NCI-H82 treated with DMSO at 0.1 percent for 48 hours (cell line): ENCODE measurements at regions not wholly inside any gene's neighbourhood (a gene's known extent, or its start where the extent isn't known, plus 50 kb on each side); places are given as distances from the start of the nearest gene placed in this dataset.

ENCODE experiments used
- DNase-seq: peaks from one replicate; lab custom pipeline; 2025; ENCODE audit not compliant: unreplicated experiment; lab: John Stamatoyannopoulos, UW

- no peak for DNase-seq
These were observed 754.5 kb upstream of the LRRN3 start for GRCh38 chr7:110336423-110336822.

DNA sequence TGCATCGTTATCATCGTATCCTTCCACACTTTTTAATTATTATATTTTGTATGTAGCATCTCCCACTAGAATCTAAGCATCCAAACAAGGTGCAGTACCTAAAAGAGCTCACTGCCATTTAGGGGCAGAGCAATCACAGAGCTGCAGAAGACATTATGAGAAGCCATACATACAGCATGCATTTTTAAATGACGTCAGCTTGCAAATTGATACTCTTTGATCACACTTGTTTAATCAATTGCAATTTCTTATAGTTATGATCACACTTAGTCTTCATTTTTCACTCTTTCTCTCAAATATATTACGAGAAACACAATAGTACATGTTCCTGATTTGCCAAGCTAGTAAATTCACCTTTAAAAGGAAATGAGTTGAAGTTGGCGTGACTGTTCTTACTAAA lies 753.3 kb upstream of the LRRN3 start:
- DNase-seq: no peak

DNA sequence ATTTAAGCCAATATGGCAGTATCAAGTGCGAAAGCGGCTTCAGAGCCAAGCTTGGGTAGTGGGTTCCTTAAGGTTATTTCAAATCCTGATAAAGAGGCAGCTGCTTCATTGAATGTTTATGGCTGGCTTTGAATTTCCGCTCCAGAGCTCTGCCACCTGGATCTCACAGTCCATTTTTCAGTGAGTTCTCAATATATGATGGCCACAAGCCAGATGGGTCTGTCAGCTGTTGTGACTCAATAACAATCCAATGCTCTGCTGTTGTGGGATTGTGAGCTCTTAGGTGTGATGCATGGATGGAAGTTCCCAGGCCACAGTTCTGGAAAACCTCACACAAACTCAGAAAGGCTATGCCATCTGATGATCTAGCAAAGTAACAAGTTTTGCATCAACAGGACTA lies 743.8 kb upstream of the LRRN3 start:
- DNase-seq: no peak

DNA sequence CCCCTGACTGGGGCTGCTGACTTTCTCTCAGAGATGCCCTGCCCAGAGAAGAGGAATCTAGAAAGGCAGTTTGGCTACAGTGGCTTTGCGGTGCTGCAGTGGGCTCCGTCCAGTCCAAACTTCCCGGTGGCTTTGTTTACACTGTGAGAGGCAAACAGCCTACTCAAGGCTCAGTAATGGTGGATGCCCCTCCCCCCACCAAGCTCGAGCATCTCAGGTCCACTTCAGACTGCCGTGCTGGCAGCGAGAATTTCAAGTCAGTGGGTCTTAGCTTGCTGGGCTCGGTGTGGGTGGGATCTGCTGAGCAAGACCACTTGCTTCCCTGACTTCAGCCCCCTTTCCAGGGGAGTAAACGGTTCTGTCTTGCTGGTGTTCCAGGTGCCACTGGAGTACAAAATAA lies 734.5 kb upstream of the LRRN3 start:
- no peak for DNase-seq

DNA sequence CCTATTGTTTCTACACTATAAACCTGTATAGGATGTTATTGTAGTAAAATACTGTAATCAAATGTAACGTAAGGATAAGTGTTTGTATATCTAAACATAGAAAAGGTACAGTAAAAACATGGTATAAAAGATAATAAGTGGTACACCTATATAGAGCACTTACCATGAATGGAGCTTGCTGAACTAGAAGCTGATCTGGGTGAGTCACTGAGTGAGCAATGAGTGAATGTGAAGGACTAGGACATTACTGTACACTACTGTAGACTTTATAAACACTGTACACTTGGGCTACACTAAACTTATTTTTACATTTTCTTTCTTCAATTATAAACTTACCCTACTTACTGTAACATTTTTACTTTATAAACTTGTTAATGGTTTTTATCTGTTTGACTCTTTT lies 732.9 kb upstream of the LRRN3 start:
- DNase-seq: no peak

DNA sequence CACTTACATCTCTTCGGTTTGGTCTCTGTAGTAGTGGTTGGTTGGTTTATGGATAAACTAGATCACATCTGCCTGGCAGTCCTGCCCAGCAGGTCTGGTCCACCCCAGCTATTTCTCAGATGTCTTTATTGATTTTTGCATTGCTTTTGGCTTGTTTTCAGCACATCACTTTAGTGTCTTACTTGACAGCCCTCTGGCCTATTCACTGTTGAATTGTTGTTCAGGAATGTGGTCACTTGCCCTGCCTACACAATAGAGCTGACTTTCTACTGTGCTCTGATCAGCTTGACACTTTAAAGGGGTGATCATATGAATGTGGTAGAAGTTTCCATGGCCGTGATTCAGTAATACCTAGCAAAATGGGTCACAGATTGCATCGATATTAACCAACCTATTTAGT lies 719.2 kb upstream of the LRRN3 start:
- no peak for DNase-seq

- DNase-seq: no peak
These were observed 718.2 kb upstream of the LRRN3 start for GRCh38 chr7:110372685-110373084.

GRCh38 chr7:110373416-110373815 lies 717.5 kb upstream of the LRRN3 start:
- DNase-seq: peak; percentile 30

GRCh38 chr7:110373859-110374258 lies 717.1 kb upstream of the LRRN3 start:
- no peak for DNase-seq

DNA sequence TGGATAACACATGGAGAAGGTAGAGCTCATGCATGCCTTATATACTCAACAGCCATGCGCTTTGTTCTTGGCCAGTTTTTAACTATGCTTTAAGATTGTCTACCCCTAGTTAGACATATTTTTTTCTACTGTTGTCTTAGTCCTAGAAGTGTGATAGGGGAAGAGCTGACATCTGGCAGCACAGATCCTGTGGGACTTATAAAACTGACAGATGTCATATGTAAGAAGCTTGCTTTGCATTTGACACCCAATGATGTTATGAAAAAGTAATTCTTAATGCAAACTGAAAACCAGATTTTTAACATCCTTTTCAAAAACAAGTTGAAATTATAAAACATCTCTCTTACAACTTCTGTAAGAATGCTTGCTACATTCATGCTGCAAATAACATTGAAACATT lies 715.9 kb upstream of the LRRN3 start:
- peak; percentile 65 for DNase-seq

DNA sequence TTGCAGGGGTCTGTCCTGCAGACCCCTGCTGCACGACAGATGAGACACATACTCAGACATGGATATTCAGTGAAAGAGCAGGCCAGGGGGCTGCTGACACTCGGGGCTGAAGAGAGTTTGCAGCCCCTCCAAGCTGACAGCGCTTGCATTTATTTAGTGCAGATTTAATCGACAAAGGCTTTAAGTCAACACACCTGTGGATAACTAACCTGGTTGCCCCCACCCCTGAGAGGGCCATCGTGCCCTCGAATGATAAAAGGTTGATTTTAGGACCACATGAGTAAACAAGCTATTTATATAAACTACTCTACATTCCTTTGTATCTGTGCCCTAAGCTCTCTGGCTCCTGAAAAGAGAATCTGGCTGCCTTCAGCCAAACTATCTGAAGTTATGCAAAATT lies 708.2 kb upstream of the LRRN3 start:
- no peak for DNase-seq

DNA sequence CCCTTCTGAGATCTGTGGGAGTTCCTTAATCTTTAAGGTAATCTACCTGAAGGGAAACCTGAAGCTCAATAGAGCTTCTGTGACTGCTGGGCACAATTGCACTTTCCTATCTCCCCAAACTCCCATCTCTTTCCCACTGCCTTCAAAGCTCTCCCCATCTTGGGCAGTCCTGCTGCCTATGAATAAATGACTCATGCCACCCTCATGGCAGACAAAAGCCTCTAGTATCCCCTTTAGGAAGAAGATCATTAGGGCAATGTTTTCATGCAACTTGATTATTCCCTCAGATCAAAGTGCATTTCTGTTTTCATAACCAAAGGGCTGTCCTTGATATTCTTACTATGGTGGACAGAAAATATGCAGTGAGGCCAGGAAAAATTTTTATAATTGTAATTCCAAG lies 704.9 kb upstream of the LRRN3 start:
- no peak for DNase-seq

DNA sequence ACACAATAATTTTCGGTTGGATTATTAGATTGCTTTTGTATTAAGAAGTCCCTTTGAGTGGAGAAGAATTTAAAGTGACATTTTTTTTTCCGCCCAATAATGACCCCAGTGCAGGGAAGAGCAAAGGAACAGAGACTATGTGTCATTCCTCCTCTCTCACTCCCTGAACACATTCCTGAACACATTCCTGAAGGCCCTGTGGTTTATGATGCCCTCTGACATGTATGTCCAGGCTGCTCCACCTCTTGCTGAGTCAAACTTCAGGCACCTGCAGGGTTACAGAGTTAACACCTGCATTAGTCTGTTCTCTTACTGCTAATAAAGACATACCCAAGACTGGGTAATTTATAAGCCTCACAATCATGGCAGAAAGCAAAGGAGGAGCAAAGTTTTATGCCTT lies 704.0 kb upstream of the LRRN3 start:
- DNase-seq: no peak

DNA sequence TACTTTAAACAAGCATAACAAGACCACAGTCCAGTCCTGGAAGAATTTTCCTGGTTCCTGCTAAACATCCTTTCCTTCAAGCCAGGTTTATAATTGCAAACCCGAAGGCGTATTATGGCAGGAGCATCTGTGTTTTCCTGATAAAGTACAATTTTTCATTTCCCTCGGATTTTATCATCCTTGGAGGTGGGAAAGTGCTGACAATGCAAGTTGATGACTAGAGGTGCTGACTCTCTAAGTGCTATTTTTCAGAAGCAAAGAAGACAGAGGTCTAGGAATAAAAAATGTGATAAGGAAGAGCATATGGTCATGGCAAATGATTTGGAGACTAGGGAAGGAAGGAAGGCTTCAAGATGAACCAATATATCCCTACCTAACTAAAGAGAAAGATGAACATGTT lies 703.2 kb upstream of the LRRN3 start:
- no peak for DNase-seq

- DNase-seq: no peak
These were observed 702.5 kb upstream of the LRRN3 start for GRCh38 chr7:110388457-110388856.

- DNase-seq: no peak
These were observed 694.9 kb upstream of the LRRN3 start for GRCh38 chr7:110396021-110396420.

DNA sequence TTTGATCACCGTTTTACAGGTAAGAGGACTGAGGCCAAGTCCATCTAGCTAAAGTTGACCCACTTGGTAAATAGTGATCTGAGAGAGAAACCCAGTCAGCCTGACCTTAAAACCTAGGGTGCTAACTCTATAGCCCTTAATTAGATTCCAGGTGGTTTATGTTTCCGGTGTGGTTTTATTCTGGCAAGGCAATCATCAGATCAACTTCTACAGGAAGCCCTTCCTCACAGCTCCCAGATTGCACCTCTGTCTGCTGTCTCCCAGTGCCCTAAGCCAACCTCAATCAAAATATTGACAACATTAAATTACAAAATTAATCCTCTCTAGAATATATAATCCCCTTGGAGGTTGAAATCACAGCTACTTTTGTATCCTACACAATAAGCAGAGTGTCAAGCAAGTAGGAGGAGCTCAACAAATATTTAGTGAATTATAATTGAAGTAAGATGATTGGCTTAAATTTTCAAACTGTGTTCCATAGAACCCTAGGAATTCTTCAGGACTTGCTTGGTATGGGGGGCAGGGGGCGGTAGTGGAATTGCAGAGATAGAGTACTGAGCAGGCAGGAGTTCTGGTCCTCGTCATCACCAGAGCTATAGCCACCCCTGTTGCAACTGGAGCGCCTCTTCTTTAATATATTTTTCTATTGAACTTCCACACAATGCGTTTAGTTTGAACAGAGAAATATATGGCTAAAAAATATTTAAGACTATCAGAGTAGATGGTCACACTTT lies 692.8 kb upstream of the LRRN3 start:
- peak; percentile 28 for DNase-seq

DNA sequence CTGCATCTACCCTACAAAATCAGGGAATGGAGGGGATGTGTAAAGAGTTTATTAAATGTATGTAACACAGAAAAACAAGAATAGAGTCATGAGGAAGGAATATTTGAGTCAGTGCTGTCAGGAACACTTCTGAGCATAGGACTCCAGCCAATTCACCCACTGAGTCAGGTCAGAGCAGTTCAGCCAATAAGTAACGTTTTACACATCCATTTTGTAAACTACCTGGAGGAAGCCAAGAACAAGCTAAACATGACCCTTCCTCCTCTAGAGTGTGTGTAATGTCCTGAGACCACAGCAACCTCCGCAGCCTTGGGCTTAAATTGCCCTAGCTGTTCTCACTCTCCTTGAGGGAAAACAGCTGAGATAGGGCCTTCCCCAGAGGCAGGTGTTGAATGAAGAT lies 691.5 kb upstream of the LRRN3 start:
- DNase-seq: no peak

DNA sequence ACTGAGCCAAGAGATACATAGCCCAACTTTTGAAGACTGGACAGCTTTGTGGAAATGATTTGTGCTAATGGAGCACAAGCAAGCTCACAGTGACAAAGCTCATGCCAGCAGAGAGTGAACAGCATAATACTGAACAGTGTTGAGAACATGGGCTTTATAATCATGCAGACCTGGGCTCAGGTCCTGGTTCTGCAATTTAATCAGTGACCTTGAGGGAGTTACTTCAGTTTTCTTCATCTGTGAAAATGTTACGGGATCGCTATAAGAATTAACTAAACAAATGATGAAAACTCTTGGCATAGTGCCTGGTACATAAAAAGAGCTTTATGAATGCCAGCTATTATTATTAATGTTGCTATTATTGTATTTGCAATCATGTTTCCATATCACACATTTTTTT lies 690.5 kb upstream of the LRRN3 start:
- no peak for DNase-seq

GRCh38 chr7:110407242-110407641 lies 683.7 kb upstream of the LRRN3 start:
- DNase-seq: no peak

GRCh38 chr7:110407706-110408105 lies 683.2 kb upstream of the LRRN3 start:
- no peak for DNase-seq

GRCh38 chr7:110412614-110413013 lies 678.3 kb upstream of the LRRN3 start:
- no peak for DNase-seq

DNA sequence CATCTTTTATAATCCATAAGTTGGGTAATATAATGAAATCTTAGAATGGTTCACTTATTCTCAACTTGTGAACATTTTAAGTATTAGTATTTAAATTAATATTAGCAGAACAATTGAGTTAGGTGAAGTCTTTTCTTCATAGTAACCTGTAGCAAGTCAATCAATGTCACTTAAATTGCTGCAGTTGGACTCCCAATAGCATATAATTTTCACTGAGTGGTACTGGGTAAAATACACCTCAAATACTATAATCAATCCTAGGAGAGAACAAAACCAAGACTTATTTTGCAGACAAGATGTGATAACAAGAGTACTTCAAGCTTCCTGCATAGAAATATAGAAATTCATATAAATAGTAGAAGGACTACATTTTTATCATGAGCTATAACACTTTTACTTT lies 677.9 kb upstream of the LRRN3 start:
- no peak for DNase-seq
